Astrocyte of the spinal cord (primary cell): ENCODE measurements at regions not wholly inside any gene's neighbourhood (a gene's known extent, or its start where the extent isn't known, plus 50 kb on each side); places are given as distances from the start of the nearest gene placed in this dataset.

ENCODE experiments used
- DNase-seq: peaks from one replicate; pipeline ENCODE4 v3.0.0; 2011; ENCODE audit warnings: low read depth, low spot score
- H3K4me3 ChIP-seq: 2 replicates; pipeline ENCODE4 v1.5.1; 2011; ENCODE audit warnings: low read depth, mild to moderate bottlenecking, low read length, moderate library complexity
- CTCF ChIP-seq: IDR thresholded peaks from 2 replicates; pipeline ENCODE4 v1.5.1; 2012; ENCODE audit warnings: low read depth, mild to moderate bottlenecking, low read length, inconsistent platforms
- in situ Hi-C: cut with HindIII; loops from 2 replicates; pipeline ENCODE4 v1.10.0; 2017; ENCODE audit warnings: low sequenced_read_pairs

GRCh38 chr10:26914898-26915297 lies 54.1 kb upstream of the ABI1 start:
- no peak for TF ChIP-seq CTCF
- in situ Hi-C loops, result no loop called here
- no peak overlapping the region for H3K4me3 ChIP-seq
- DNase-seq, result no peak

GRCh38 chr10:26911811-26912461 lies 51.2 kb upstream of the ABI1 start:
- TF ChIP-seq CTCF, result no peak
- DNase-seq, result no peak
- in situ Hi-C loops, result no loop called here
- no peak overlapping the region for H3K4me3 ChIP-seq
